Fibroblast of lung (primary cell): ENCODE measurements at regions not wholly inside any gene's neighbourhood (a gene's known extent, or its start where the extent isn't known, plus 50 kb on each side); places are given as distances from the start of the nearest gene placed in this dataset.

Experiments
- CTCF ChIP-seq, 2 donors: IDR thresholded peaks in 1 of 2; conservative IDR thresholded peaks in 1 of 2; 1 replicate in 1 of 2; 2 replicates in 1 of 2; pipeline ENCODE4 v1.5.1; 2011 to 2012; ENCODE audit warnings: low read length in 2 of 2, control low read depth in 1 of 2, inconsistent platforms in 1 of 2, low read depth in 1 of 2, mild to moderate bottlenecking in 1 of 2
- EZH2 ChIP-seq: IDR thresholded peaks from 2 replicates; pipeline ENCODE4 v1.5.1; 2012; ENCODE audit warnings: low read length, control low read depth, mild to moderate bottlenecking; ENCODE audit errors: missing control alignments

DNA sequence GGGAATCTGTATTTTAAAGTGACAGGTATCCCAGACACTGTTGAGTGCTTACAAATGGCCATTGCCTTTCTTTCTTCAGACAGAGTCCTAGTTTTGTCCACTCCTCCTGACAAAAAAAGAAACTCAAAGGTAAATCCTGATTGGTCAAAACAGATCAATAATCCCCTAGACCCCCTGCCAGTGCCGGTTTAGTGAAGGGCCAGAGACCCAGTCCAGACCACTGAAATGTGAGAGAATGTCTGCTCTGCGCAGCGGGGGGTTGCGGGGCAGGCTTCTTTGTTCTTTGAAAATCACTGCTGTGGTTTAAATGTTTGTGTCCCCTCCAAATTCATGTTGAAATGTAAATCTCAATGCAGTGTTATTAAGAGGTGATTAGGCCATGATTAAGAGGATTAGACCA lies 177.7 kb upstream of the GPR26 start:
- TF ChIP-seq EZH2, result no peak
- no peak for TF ChIP-seq CTCF (conservative IDR thresholded peaks at IDR 0.05 in 1 of 2, IDR thresholded peaks at IDR 0.05 in 1 of 2; ENCODE audit: low read depth in 1 of 2, low read length in 2 of 2)
